Thoracic aorta (tissue), 2 donors: ENCODE measurements at regions not wholly inside any gene's neighbourhood (a gene's known extent, or its start where the extent isn't known, plus 50 kb on each side); places are given as distances from the start of the nearest gene placed in this dataset.

Source experiments
- ATAC-seq: fragments of 150-250 bp; one replicate; pipeline ENCODE4 v1.8.0; 2017; ENCODE audit warnings: low read depth; ENCODE audit not compliant: insufficient number of reproducible peaks, low FRiP score
- DNase-seq: peaks from one replicate; pipeline ENCODE4 v3.0.0-alpha.2; 2020; ENCODE audit warnings: low spot score
- H3K27ac ChIP-seq, 2 donors: fragments of 200-600 bp; sonication (generic); 1 replicate in 1 of 2; 2 replicates in 1 of 2; pipeline ENCODE4 v1.5.1; 2016; ENCODE audit warnings: mild to moderate bottlenecking in 2 of 2, moderate library complexity in 2 of 2
- H3K27me3 ChIP-seq: fragments of 200-600 bp; sonication (generic); replicated peaks from 2 replicates; pipeline ENCODE4 v1.6.0; 2016; ENCODE audit warnings: mild to moderate bottlenecking; ENCODE audit not compliant: insufficient read depth
- H3K36me3 ChIP-seq: fragments of 200-600 bp; sonication (generic); one replicate; pipeline ENCODE4 v1.5.1; 2016
- H3K4me1 ChIP-seq, 2 donors: fragments of 200-600 bp; sonication (generic); 1 replicate in 1 of 2; 2 replicates in 1 of 2; pipeline versions ENCODE4 v1.5.1 to v1.6.0; 2016; ENCODE audit warnings: low read depth in 2 of 2, mild to moderate bottlenecking in 1 of 2; ENCODE audit not compliant: control insufficient read depth in 1 of 2
- H3K4me3 ChIP-seq: fragments of 200-600 bp; sonication (generic); 2 replicates; pipeline ENCODE4 v1.5.1; 2016; ENCODE audit warnings: mild to moderate bottlenecking
- H3K9me3 ChIP-seq: fragments of 200-600 bp; sonication (generic); 2 replicates; pipeline ENCODE4 v1.5.1; 2016
- TF ChIP-seq, protein P1 (sequence below): fragments of 200-600 bp; sonication (generic); IDR thresholded peaks from one replicate; pipeline ENCODE4 v1.5.1; 2019; ENCODE audit warnings: antibody characterized with exemption

DNA sequence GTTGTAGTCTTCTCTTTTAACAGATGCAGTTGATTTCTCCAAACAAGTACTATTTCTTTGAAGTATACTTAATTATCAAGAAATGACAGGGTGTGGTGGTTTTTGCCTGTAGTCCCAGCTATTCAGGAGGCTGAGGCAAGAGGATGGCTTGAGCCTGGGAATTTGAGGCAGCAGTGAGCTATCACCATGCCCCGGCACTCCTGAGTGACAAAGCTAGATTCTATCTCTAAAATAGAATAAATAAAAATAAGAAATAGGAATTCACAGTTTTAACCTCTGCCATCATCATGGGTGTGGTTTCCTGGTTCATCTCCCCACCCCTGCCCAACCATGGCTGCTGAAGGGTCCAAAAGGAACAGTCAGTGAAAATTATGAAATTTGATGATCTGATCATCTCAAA is 290.2 kb upstream of the FLRT2 start:
- Histone ChIP-seq H3K27me3 (no peaks in the 10 kb centered on the region), H3K4me3 (no peak overlapping the region), H3K9me3 (no peaks in the 10 kb centered on the region), H3K4me1 (no peaks in the 10 kb centered on the region), H3K36me3 (no peaks in the 10 kb centered on the region), H3K27ac (no peak overlapping the region)
- TF ChIP-seq, protein P1, sequence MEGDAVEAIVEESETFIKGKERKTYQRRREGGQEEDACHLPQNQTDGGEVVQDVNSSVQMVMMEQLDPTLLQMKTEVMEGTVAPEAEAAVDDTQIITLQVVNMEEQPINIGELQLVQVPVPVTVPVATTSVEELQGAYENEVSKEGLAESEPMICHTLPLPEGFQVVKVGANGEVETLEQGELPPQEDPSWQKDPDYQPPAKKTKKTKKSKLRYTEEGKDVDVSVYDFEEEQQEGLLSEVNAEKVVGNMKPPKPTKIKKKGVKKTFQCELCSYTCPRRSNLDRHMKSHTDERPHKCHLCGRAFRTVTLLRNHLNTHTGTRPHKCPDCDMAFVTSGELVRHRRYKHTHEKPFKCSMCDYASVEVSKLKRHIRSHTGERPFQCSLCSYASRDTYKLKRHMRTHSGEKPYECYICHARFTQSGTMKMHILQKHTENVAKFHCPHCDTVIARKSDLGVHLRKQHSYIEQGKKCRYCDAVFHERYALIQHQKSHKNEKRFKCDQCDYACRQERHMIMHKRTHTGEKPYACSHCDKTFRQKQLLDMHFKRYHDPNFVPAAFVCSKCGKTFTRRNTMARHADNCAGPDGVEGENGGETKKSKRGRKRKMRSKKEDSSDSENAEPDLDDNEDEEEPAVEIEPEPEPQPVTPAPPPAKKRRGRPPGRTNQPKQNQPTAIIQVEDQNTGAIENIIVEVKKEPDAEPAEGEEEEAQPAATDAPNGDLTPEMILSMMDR = no peak
- ATAC-seq (no peak), DNase-seq (no peak)

DNA sequence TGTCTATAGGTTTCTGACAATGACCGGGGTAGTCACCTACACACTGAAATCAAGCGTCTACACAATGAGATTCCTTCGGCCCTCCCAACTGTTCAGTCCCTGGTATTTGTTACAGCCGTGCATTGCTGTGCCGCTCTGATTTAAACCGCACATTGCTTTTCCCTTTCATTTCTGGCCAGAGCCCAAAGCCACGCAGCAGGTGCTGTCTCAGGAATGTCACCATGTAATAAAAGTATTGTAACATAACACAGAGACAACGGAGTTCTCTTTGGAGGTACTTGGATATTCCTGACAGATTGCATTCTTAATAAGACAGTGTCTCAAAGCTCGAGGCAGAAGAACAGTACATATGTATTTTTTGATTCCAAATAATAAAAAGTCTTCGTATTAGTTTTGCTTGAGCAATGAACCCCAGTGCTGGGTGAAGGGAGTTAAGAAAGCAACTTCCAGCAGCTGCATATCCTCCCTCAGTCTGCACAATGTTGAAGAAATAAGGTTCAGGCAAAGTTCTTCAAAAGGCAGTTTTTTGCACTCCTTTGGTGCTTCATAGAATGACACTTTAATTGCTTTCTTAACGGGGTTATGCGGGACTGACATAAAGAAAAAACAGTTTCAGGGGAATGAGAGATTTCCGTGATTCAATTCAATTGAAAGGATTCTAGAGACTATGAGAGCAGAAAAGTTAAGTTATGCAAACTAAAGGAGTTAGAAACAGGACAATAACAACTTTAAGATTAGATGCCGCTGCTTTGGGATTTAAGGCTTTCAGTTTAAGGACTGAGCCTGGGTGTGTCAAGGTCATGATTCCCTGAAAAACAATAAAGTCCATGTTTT is 288.7 kb upstream of the FLRT2 start:
- no peak overlapping the region for H3K27ac ChIP-seq
- no peak for ATAC-seq

DNA sequence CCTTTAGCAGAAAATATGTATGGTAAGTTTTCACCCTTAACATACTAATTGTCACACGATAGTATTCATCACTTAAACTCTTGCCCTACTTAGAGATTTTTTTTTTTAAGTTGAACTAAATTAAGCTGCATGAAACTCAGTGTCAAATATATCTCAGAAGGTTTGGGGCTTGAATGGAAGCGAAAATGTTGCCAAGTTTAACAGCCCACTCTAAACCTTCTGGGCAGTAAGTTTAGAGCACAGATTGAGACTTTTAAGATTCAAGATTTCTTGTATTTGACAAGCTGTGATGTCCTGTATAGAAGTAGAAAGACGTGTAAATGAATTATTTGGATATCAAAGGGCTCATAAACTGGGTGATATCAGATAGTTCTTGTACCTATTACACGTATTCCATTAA is 287.3 kb upstream of the FLRT2 start:
- no peak overlapping the region for H3K27ac ChIP-seq
- H3K4me1 ChIP-seq = no peaks in the 10 kb centered on the region
- H3K27me3 ChIP-seq = no peaks in the 10 kb centered on the region
- no peaks in the 10 kb centered on the region for H3K9me3 ChIP-seq
- DNase-seq (no peak), ATAC-seq (no peak)
- TF ChIP-seq, protein P1 = no peak
- no peaks in the 10 kb centered on the region for H3K36me3 ChIP-seq
- no peak overlapping the region for H3K4me3 ChIP-seq

More for the DNA sequence above, 288.7 kb upstream of the FLRT2 start:
- Histone ChIP-seq H3K9me3 (no peaks in the 10 kb centered on the region), H3K27me3 (no peaks in the 10 kb centered on the region), H3K36me3 (no peaks in the 10 kb centered on the region), H3K4me1 (no peaks in the 10 kb centered on the region), H3K4me3 (no peak overlapping the region)
- TF ChIP-seq, protein P1 = no peak
- DNase-seq = no peak

DNA sequence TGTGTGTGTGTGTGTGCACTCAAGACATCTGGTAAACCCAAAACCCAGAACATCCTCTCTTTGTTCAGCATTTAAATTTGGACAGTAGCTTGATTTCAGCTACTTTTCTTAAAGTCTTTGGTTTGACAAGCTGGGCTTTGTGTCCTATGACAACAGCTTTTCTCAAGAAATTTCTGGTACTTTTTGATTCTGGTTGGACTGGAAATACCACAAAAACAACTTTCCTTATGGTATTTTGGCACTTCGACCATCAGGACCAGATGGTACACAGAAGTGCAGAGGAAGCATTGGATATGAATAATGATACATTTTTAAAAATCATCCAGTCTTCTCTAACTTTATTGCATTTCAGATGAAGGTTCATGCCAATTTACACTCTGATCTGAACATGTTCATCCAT is 286.6 kb upstream of the FLRT2 start:
- TF ChIP-seq, protein P1 = no peak
- Histone ChIP-seq H3K27ac (no peak overlapping the region), H3K4me3 (no peak overlapping the region), H3K36me3 (no peaks in the 10 kb centered on the region), H3K27me3 (no peaks in the 10 kb centered on the region), H3K9me3 (no peaks in the 10 kb centered on the region), H3K4me1 (no peaks in the 10 kb centered on the region)
- no peak for DNase-seq
- no peak for ATAC-seq

DNA sequence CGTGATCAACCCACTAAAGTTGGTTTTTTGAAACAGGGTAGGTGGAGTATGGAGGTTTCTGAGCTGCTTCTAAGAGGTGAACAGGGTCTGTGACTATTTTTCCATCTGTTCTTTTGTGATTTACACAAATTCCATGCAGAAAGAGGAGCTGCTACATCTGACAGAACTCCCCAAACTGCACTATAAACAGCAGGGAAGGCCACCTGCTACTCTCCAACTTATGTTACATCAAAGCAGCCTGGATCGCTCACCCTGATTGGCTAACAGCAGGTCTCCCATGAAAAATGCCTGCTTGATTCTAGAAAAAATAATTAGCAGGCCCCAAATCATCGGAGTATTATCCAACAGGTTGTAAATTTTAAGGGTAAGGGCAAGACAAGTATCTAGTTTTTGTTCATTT is 282.9 kb upstream of the FLRT2 start:
- Histone ChIP-seq H3K9me3 (no peaks in the 10 kb centered on the region), H3K4me3 (no peak overlapping the region), H3K27me3 (no peaks in the 10 kb centered on the region), H3K36me3 (no peaks in the 10 kb centered on the region), H3K27ac (no peak overlapping the region), H3K4me1 (no peaks in the 10 kb centered on the region)
- TF ChIP-seq, protein P1 = no peak
- no peak for DNase-seq
- ATAC-seq = no peak
